Skin of body (tissue), 1 donor: ENCODE measurements at regions not wholly inside any gene's neighbourhood (a gene's known extent, or its start where the extent isn't known, plus 50 kb on each side); places are given as distances from the start of the nearest gene placed in this dataset.

Experiments
- DNase-seq: peaks from one replicate; lab custom pipeline; 2025; lab: John Stamatoyannopoulos, UW

DNA sequence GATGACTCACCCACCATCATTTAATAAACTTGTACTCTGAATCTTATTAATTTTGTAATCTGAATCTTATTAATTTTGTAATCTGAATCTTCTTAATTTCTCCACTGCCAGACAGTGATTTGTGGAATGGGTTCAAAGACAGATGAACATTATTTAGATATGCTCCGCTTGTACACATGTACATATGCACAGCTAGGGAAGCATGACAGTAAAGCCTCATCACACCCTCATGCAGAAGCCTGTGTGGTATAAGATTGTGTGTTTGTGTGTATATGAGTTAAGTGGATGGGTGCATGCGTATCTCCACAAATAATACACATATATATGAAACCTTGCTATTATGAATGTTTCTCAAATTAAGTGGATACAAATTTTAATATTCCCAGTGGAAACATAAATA lies 318.5 kb upstream of the SFRP2 start:
- DNase-seq, result no peak

DNA sequence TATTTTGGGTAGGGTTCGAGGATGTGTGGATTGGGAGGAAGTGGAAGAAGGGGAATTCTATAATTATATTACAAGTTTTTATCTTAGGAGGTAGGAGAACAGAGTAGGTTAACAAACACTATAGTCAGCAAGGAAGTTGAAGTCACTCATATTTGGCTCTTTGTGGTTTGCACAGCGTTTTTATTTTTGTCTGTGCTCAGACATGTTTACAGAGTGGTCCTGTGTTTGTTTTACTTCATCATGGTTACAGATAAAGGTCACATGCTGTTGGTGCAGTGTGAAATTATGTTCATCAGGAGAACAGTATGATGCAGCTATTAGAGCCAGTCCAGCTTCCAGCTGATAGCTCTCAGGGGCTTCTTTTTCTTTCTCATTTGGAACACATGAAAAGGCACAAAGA lies 299.9 kb upstream of the SFRP2 start:
- no peak for DNase-seq

DNA sequence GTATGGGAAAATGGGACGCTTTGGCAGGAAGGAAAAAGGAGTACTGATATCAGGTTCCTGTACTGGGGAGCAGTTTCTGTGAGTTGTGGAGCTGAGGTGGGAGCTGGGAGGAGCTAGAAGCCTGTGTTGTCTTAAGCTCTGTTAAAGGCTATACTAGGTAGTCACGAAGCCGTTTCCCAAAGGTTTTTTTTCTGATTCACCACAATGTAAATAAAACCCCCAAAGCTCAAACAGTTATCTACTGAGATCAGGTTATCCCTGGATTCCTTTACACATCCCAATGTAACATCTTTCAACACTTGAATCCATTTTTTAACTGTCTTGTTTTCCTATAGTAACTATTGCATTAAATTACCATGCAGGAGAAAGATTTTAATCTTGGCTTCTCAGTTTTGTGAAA lies 297.4 kb upstream of the SFRP2 start:
- DNase-seq, result no peak

DNA sequence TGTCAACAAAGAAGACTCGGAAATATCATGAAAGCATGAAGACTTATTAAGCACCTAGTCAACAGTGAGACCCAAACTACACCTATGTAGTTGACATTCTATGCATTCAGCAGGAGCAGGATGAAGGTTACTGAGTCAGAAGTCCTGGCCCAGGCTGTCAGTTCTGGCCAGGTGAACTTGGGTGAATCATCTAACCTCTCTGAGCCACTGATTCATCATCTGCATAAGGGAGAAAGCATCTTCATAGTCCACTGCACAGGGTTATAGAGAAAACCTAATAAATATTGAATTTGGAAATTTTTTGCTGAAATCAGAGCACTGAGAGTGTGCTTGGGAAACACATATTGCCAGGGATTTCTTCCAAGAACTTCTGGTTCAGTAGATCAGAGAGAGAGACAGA lies 296.0 kb upstream of the SFRP2 start:
- DNase-seq, result no peak

GRCh38 chr4:154082760-154083535 lies 294.1 kb upstream of the SFRP2 start:
- DNase-seq, result no peak

- DNase-seq, result no peak
Measured at GRCh38 chr4:154081391-154081790, 292.5 kb upstream of the SFRP2 start.

DNA sequence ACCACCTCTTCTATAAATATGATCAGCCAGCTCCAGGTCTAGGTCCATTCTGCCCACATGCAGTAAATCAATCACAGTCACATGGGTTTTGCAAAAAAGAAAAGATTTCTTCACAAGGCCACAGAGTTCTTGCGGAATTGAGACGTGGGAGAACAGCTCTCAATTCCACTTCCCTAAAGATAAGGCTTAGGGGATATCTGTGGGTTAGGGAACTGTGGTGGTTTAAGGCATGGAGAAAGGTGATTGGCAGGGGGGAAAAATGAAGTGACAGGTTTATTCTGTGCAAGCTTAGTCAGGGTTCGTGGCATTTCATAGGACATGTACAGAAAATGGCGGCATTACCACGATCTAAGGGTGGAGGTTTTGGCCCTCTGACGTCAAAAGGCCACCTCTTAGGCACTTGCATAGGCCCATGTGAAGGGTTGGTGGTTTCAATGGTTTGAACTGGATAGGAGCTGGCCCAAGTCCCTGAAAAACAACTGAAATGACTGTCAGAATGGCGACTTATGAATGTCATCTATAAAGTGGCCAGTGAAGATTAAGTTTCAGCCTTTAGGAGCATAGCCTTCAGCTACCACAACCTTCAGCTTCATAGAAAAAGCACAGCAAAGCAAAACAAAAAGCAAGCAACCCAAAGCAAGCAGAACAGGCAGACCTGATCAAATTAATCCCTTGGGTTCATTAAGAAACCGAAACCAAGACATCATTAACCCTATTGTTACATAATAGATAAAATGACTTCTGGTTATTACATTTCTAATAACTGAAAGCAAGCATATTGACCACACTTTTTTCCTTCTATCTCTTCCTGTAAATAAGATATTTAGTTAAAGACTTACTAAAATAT lies 289.8 kb upstream of the SFRP2 start:
- DNase-seq, result no peak

GRCh38 chr4:154076921-154077320 lies 288.0 kb upstream of the SFRP2 start:
- no peak for DNase-seq

- DNase-seq, result no peak
Measured at GRCh38 chr4:154073107-154073822, 284.4 kb upstream of the SFRP2 start.

DNA sequence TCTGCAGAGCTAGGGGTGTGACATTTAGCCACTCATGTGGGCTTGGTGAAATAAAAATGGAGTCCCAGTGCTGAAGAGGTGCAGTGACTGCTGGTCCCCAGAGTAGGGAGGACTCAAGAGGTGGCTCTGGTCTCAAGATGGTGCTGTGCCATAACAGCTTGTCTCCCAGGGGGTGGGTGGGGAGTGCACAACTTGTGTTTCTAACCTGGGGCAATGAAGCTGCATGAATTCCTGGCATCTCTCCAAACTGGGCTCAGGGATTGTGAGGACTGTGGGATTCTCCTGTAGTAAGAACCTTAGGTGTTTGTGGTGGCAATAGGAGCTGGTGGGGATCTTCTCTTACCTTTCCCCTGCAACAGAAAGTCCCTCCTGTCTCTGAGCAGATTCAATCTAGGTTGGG lies 278.9 kb upstream of the SFRP2 start:
- DNase-seq, result no peak

DNA sequence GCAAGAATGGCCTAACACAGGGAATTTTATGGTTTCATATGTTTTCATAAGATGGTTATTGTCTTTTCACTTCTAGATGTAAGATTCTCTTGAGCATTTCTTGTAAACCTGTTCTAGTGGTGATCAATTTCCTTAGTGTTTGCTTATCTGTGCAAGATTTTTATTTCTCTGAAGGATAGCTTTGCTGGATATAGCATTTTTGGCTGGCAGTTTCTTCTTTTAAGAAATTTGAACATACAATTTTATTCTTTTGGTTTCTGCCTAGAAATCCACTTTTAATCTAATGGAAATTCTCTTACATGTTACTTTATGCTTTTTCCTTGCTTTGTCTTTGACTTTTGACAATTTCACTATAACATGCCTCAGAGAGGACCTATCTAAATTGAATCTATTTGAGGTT lies 276.5 kb upstream of the SFRP2 start:
- DNase-seq, result no peak

- no peak for DNase-seq
Measured at GRCh38 chr4:154064244-154064643, 275.4 kb upstream of the SFRP2 start.

- peak; percentile 77 for DNase-seq
Measured at GRCh38 chr4:154049457-154050181, 260.7 kb upstream of the SFRP2 start.

- no peak for DNase-seq
Measured at GRCh38 chr4:154047733-154048132, 258.9 kb upstream of the SFRP2 start.

DNA sequence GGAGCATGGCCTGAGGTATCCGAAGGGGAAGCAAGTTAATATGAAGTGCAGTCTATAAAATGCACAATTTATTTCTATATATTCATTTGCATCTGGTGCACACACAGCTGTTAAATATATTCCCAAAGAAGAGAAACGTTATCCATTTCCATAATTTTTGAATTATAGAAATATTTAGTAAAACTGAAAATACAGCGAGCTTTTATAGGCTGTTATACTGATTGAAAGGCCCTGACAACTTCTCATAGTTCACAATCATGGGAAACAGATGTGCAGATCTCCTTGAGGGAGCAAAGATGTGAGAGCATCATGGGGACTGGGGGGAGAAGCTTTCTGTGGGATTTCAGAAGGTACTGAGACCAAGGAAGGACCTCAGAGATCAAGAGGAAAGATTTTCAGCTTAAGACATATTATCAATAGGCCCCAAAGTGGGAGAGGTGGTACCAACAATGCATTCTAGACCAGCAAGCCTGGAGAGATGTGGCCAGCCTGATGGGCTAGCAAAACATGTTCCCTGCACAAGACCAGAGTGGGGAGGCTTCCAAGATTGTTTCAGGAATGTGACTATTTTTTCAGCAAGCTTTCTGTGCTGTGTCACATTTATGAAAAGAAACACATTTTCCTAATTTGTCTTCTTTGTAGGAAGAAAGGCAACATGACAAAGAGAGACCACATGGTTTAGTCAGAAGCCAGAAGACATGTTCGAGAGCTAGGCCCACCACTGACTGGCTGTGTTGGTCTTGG lies 256.0 kb upstream of the SFRP2 start:
- DNase-seq, result peak; percentile 92

GRCh38 chr4:154044108-154044531 lies 255.2 kb upstream of the SFRP2 start:
- peak; percentile 29 for DNase-seq

DNA sequence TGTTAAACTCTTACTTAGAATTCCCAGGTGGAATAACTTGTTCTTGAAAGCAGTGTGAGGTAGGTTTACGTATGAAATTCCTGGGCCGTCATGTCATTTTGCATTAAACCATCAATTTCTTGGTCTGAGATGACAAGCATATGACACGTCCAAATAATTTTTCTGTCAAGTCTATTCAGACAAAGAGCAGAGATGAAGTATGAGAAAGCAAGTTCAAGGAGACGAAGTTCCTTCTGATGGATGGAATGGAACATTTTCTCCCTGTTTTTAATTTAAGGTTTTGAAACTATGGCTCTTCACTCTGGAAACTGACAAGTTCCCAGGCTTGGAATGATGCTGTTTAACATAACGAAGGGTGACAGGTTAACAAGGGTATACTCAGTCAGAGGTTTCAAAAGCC lies 252.8 kb upstream of the SFRP2 start:
- peak; percentile 10 for DNase-seq

DNA sequence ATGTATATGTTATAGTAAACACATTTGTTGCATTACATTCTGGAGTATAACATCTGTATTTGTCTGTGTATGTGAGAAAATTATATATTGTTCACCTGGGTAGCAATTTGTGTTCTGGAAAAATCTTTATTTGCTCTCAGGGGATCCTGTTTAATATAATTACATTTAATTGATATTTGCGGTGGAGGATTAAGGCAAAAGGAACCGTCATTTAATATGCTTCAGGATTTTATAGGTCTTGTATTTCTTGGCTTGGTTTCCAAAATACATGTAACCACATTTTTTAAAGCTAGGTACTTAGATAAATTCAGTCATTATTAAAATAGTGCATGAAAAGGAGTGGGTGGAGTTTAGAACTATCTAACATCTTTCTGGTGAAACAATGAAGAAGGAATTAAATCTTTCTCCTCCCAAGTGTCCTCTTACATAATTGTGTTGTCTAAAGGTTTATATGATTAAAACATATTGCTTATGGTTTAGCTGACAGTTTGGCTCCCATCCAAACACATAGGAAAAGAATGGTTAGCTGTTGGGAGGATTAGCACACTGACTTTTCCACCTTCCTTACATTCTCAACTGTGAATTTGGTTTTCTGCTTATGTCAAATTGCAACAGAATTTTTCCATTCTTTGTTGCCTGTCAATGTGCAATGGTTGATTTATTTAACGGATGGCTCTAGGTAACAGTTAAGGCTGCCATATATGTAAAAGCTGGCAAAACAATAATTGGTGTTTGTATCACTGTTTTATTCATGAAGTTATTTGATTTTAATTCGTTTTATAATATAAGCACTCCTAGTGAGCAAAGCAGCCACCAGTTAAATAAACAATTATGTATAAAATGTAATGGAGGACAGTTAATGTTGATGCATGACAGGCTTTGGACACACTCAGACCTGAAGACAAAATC lies 250.8 kb upstream of the SFRP2 start:
- no peak for DNase-seq

DNA sequence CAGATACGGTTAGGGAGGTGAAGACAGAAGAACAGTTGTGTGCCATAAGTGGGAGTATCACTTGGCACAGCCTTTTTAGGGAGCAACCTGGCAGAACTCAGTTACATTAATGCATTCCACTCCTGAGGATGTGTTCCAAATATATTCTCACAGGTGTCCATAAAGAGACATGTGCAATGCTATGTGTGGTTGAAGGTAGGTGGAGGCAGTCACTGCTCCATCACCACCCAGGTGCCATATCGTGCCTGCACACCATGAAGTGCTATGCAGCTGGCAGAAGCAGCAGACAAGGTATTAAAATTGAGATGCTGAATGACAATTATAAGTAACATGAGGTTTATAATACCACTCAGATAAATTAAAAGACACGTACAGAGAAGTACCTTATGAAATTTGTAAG lies 248.0 kb upstream of the SFRP2 start:
- no peak for DNase-seq

GRCh38 chr4:154035341-154035740 lies 246.5 kb upstream of the SFRP2 start:
- DNase-seq, result peak; percentile 43
